GM18867 (cell line): ENCODE measurements at regions not wholly inside any gene's neighbourhood (a gene's known extent, or its start where the extent isn't known, plus 50 kb on each side); places are given as distances from the start of the nearest gene placed in this dataset.
"Not testable (repeated sequence)": the region's sequence is repeated elsewhere in the genome, so short reads cannot be mapped to it uniquely, and the experiment has no call there.

Experiments used
- ATAC-seq: cut with Tn5 transposase; IDR thresholded peaks from one replicate; pipeline ENCODE4 v1.9.1; 2021; ENCODE audit warnings: mild to moderate bottlenecking, moderate library complexity; ENCODE audit not compliant: unreplicated experiment

- no peak for ATAC-seq
Observed at GRCh38 chr4:29307755-29308154, 1412.4 kb upstream of the PCDH7 start.

- ATAC-seq, result no peak
Observed at GRCh38 chr4:29309050-29309449, 1411.1 kb upstream of the PCDH7 start.

- no peak for ATAC-seq
Observed at GRCh38 chr4:29310252-29310651, 1409.9 kb upstream of the PCDH7 start.

GRCh38 chr4:29311247-29311646, 1408.9 kb upstream of the PCDH7 start:
- ATAC-seq, result no peak

GRCh38 chr4:29319663-29320340, 1400.4 kb upstream of the PCDH7 start:
- no peak for ATAC-seq

GRCh38 chr4:29320947-29321620, 1399.1 kb upstream of the PCDH7 start:
- ATAC-seq, result no peak

- ATAC-seq, result no peak
Observed at GRCh38 chr4:29326004-29326403, 1394.2 kb upstream of the PCDH7 start.

- ATAC-seq, result no peak
Observed at GRCh38 chr4:29326816-29327215, 1393.4 kb upstream of the PCDH7 start.

- ATAC-seq, result no peak
Observed at GRCh38 chr4:29336861-29337260, 1383.3 kb upstream of the PCDH7 start.

- ATAC-seq, result no peak
Observed at GRCh38 chr4:29372971-29373370, 1347.2 kb upstream of the PCDH7 start.

GRCh38 chr4:29375716-29376115, 1344.5 kb upstream of the PCDH7 start:
- ATAC-seq, result no peak

- not testable (repeated sequence) for ATAC-seq
Observed at GRCh38 chr4:29378237-29378636, 1341.9 kb upstream of the PCDH7 start.

- ATAC-seq, result no peak
Observed at GRCh38 chr4:29390921-29391320, 1329.2 kb upstream of the PCDH7 start.

GRCh38 chr4:29405116-29405515, 1315.1 kb upstream of the PCDH7 start:
- ATAC-seq, result no peak

GRCh38 chr4:29415771-29416170, 1304.4 kb upstream of the PCDH7 start:
- no peak for ATAC-seq

GRCh38 chr4:29423836-29424721, 1296.1 kb upstream of the PCDH7 start:
- ATAC-seq, result no peak

- no peak for ATAC-seq
Observed at GRCh38 chr4:29453303-29453820, 1266.8 kb upstream of the PCDH7 start.

- ATAC-seq, result no peak
Observed at GRCh38 chr4:29459926-29460325, 1260.2 kb upstream of the PCDH7 start.

- ATAC-seq, result no peak
Observed at GRCh38 chr4:29467044-29467717, 1253.0 kb upstream of the PCDH7 start.
